NCI-H774 (cell line): ENCODE measurements at regions not wholly inside any gene's neighbourhood (a gene's known extent, or its start where the extent isn't known, plus 50 kb on each side); places are given as distances from the start of the nearest gene placed in this dataset.
"Not testable (repeated sequence)": the region's sequence is repeated elsewhere in the genome, so short reads cannot be mapped to it uniquely, and the experiment has no call there.

ENCODE experiments used
- DNase-seq: peaks from one replicate; lab custom pipeline; 2025; lab: John Stamatoyannopoulos, UW

DNA sequence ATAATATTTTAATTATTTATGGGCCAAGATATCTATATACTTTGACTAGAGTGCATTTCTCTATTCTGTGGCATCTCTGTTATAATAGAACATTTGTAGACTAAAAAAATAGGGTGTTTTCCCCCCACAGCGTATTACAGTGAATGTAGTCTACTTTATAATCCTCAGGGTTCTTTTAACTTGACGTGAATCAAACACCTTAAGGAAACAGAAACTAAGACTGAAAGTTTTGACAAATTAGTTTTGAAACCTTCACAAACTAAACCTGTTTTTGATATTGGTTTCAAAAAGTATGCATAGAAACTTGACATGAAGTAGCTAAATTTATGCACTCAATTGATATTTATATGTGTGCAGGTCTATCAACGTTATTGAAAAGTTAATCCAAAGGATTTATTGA, 1963.1 kb upstream of the TENM3 start:
- no peak for DNase-seq

DNA sequence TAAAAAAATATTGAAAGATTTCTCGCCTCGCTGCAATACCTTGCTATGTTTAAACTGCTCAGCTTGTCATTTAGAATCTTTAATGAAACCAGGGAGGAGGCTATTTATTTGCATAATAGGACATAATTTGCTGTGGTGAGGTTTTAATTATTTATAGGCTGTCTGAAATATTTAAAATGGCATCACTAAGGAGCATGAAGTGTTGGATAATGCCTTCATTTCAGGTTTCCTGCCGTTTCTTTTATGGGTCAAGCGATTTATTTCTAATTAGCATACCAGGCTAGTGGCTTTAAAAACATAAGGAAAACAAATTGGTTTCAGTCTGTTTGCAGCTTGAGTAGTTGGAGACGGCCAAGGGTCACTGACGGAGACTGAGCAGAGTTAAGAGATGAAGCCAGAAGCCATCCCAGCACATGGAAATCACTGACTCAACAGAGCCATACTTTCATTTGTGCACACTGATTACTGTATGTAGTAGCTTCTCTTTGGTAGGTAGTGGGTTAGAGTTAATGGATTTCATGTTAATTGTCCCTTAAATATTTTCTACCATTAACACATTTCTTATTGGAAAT, 1962.4 kb upstream of the TENM3 start:
- DNase-seq, result no peak

DNA sequence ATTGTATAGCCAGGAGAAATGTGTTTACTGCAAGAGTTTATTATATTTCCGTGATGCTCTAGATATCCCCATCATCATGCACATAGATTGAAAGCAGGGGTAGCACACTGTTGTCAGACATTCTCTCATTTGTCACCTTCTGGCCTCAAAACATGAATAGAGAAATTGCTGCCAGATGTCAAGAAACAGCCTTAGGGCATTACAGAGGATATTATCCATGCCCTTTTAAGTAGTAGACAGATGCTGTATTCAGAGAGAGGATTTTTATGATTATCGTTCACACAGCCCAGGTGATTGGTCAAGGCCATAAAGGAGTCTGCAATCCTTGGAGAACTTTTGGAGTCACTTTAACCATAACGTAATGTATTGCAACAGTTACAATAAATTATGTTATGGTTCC, 1961.5 kb upstream of the TENM3 start:
- no peak for DNase-seq

DNA sequence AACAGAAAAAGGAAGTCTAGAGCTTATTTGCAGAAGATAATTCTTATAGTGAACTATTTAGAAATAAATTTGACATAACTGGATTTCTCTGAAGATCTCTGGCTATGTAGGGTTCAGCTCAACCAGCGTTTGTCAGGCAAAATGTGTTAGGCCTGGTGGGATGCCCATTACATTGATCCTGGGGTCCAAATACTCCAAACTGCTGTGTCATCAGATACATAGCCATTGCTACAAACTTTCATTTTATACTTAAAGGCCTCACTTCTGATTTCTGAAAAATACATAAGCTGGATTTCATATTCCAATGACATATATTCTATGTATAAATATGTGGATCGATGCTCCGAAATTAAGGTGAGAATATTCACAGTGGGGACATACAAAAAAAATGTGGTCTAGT, 1958.9 kb upstream of the TENM3 start:
- DNase-seq, result no peak

DNA sequence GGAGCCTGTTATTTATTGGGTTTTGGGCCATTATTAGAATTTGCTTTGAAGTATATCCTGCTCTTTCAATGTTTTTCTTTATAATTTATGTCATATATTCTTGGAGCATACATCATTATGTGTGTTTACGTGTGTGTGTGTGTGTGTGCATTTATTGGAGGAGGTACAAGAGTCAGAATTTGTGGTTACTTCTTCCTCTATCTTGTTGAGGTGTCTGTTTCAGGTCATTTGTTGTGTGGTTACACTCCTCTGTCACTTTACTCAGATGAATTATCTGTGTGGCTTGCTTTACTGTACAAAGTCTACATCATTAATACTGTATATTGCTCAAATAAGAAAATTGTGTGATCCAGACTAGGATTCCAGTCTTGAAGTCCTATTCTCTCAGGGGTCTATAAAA, 1957.4 kb upstream of the TENM3 start:
- DNase-seq, result no peak

DNA sequence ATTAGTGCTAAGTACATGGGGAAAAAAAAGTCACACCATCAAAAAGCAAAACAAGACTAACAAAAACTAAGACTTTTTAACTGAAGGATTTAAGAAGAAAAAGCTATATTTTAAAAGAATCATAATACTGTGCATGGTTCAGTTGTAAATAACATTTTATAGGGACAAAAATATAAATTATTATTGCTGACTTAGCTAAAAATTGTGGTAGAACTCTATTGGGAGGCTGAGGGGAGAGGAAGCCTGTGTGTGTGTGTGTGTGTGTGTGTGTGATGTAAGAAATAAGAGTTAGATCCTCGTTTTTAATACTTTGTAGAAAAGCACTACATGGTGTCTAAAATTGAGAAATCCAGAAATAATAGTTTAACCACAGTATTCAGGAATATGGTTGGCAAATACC, 1950.9 kb upstream of the TENM3 start:
- no peak for DNase-seq

DNA sequence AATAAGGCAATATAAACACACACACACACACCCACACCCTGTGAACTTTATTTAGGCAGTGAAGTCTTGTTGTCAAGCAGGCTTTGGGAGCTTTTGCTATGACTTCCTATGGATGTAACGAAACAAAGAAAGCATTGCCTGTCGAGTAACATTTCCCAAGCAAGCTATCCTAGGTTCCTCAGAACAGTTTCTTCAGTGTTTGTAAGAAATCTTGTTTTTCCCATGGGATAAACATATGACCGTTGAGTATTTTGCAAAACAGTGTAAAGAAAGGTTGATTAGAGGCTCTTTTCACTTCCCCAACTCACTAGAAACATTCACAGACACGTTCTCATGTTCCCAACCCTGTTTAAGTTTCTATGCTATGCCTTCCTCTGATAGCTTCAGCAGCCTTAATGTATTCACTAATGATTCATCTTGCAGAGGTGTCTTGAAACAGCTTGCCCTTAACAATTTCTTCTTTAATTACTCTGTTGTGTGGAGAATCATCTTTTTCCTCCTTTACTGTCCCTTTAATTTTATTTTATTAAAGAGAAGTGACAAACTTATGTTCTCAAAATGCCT, 1947.1 kb upstream of the TENM3 start:
- DNase-seq, result no peak

DNA sequence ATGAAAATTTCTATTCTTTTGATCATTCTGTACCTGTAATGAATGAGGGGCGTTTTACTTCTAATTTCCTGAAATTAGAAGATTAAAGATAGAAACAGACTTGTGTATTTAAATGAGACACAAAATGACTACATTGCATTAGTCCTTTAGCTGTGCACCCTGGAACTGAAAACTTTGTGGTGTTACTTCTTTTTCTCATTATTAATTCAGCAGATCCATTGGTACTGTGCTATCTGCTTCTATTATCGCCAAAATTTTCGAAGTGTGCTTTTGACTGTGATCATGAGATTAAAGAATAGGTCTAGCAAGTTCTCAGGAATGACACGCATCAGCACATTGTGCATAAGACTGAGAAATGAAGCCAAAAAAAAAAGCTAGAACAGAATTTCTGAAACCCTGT, 1938.9 kb upstream of the TENM3 start:
- no peak for DNase-seq

DNA sequence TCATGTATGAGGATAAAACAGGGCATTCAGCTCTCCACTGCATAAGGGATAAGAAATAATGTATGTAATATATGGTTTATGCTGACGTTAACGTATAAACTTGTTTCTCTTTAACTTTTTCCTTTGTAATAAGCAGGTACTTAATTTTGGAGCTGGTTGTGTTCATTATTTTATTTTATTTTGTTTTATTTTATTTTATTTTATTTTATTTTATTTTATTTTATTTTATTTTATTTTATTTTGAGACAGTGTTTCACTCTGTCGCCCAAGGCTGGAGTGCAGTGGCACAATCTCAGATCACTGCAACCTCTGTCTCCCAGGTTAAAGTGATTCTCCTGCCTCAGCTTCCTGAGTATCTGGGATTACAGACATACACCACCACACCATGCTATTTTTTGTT, 1932.6 kb upstream of the TENM3 start:
- no peak for DNase-seq

DNA sequence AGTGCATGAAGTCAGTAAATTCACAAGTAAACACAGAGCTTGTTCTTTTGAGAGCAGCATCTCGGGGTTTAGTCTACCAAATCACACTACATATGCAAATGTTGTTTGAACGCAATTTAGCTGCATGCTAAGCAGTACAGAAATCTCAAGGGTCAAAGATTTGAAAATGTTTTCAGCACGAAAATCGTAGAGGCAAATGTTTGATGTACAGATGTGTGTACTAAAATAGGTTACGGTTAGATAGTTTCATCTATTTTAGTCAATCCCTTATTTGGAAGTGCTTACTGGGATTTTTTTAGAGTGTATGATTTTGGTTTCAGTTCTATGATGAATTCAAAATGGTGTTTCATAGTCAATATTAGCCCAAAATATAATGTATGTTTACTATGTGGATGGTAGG, 1928.2 kb upstream of the TENM3 start:
- no peak for DNase-seq

DNA sequence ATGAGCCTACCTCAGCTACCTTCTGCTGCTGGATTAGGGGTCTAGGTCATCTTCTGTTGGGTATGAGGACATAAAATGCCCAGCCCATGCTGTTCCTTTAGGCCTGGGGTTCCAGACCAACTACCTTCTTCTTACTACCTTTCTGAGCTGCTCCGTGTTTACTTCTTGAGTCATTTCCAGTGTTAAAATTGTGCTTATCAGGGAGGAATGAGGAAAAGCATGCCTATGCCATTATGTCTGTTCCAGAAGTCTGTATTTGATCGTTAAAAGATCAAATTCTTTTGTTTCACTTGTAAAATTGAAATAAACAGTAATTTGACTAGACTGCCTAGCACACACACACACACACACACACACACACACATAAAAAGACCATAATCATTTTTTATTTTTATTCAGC, 1912.7 kb upstream of the TENM3 start:
- no peak for DNase-seq

DNA sequence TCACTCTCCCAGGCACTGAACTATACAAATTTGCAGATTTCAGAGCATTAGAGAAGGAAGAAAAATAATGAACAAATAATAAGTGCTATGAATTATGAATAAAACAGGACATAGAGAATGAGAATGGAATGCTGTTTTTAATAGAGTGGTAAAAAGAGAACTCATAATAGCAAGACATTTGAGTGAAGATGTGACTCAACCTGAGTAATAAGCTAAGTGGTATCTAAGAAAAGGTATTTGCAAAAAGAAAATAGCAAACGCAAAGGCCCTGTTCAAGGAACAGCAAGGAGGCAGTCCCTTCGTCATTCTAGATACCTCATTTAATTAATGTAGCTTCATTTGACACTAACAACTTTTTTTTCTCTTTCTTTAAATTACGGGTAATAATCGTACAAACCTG, 1910.0 kb upstream of the TENM3 start:
- DNase-seq, result no peak

DNA sequence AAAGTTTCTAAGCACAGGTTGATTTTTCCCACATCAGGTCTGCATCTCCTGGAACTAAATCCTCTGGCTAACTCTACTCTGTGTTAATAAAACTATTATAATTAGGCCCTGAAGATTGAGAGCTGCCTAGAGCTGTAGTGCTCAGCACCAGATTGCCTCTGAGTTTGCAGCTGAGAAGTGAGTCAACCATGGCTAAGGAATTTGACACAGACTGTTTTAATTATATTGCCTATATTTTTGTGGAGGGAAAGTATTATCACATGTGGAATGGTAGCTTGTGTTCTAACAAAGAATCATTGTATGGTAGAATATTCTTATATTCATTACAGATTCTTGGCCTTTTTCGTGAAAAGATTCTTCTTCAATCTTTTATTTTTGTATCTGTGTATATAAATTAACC, 1907.6 kb upstream of the TENM3 start:
- DNase-seq, result no peak

DNA sequence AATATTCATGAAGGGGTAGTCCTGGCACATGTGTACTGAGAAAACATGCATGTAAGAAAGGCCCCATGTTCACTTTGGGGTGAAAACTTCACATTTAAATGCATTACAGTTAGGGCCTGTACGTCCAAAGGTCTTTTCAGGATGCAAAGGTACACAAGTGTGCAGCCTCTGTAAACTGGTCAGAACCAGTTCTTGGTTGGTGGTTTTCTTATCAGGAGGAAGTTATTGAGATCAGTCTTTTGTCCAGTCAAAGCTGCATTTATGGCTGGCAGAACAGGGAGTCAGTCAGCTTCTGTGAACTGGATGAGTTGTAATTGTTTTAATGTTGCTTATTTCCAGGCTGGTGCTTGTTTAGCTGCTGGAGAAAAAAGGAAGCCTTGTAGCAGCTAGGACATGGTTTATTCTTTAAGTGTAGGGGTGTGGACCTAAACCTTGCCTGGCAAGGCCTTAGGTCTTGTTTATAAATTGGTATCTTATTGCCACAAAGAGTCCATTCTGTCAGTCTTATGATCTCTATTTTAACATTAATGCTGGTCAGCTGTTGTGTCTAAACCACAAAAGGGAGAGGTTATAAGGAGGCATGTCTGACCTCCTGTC, 1906.6 kb upstream of the TENM3 start:
- no peak for DNase-seq

DNA sequence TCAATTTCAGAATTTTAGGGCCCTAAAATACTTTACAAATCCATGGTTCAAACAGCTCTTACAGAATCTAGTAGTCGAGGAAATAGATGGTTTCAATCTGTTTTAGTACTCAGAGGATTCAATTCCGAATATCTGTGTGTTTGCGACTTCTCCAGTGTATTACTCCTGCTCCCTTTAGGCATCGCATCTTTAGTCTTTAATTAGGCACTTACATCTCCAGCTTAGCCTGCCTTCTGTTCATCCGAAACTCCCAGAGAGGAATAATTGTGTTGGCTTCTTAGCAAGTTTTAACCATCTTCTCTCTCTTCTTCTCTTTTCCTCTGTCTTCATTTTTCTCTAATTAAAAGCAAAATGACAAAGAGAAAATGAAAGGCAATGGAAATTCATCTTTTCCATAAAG, 1901.3 kb upstream of the TENM3 start:
- DNase-seq, result no peak

DNA sequence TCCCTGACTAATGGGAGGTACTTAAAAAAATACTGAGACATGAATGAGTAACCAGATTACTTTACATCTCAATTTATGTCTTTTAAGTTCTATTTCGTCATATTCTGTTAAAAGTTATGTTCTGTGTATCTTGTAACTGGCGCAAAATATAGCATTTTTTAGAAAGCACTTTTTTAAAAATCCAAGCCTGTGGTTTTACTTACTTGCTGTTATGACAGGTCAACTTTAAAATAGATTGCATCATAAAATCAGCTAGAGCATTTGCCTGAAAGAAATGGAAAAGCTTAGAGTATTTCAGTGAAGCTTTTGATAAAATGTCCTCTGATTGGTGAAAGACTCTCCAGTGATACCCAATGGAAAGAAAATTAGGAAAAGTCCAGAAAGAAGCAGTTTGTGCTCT, 1892.3 kb upstream of the TENM3 start:
- DNase-seq, result no peak

DNA sequence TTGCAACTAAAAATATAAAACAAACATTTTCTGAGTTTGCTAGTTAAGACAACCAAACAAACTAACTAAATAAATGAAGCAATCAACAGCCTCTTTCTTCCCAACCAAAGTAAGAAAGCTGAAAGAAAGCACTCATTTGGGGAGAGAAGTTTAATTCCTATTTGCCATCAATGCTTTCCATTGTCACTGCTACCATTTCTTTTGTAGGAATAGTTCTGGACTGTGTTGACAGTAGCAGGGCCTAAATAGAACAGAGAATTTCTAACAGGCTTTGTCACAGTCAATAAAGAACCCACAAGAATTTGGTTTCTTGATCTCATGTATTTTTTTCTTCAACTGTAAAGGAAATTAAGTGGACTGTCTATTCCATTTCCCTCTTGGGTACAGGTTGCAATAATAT, 1886.4 kb upstream of the TENM3 start:
- DNase-seq, result no peak

DNA sequence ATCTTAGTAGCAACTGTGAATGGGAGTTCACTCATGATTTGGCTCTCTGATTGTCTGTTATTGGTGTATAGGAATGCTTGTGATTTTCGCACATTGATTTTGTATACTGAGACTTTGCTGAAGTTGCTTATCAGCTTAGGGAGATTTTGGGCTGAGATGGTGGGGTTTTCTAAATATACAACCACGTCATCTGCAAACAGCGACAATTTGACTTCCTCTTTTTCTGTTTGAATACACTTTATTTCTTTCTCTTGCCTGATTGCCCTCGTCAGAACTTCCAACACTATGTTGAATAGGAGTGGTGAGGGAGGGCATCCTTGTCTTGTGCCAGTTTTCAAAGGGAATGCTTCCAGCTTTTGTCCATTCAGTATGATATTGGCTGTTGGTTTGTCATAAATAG, 1883.1 kb upstream of the TENM3 start:
- DNase-seq, result not testable (repeated sequence)

DNA sequence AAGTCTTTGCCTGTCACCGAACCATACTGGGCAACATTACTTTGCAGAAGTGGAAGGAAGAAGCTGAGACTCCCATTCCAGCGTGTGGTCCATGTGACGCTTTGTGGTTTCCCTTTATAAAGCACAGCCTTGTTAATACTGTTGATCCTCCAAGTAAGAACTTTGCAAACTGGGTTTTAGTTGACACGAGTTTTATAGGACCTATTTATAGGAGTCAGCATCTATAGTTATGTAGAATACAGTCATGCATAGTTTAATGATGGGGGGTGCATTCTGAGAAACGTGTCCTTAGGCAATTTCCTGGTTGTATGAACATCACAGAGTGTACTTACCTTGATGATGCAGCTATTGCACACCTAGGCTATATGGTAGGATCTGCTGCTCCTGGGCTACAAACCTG, 1879.4 kb upstream of the TENM3 start:
- DNase-seq, result no peak

DNA sequence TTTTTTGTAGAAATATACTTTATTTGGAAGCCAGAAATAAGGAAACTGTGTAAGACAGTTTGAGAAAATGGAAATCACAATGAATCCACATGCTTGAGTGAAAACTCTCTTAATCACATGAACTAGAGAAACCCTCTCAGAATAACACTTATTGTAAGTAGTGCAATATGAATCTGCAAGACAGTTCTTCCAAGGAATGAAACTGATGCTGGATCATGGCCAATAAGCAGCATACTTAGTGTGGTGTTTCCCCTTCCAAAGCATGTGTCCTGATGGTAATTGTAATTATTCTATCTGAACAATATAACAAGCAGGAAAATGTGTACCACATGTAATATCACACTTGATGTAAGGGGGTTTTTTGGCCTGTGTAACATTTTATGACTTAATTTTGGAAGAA, 1870.5 kb upstream of the TENM3 start:
- DNase-seq, result no peak

DNA sequence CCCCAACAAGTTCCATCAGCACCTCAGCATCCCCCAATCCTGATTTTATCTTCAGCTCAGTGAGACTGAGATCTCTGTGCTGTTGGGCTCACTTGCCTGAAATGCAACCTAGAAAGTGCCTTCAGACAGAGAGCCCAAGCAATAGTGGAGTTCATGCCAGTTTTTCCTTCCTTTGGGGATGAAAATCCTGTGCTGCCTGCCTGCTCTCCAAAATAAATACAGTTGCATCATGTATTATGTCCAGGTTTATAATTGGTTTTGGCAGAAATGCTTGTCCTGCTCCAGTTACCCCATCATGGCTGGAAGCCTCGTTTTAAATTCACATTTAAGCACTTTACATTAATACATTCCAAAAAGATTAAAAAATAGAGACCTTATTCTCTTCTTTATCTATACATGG, 1865.5 kb upstream of the TENM3 start:
- DNase-seq, result no peak

DNA sequence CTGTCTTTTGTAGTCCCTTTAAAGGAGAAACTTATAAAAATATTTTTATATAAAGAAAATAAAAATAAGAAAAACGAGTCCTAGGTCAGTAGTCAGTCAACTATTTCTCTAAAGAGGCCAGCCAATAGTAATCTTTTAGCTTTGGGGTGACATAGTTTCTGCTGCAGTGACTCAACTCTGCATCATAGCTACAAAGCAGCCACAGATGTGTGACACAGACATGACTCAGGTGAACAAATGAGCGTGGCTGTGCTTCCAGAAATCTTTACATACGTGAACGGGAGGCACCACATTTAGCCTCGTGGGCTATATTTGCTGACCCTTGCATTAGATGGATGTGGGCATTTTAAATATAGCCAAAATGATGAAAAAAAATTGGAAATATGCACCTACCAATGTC, 1862.5 kb upstream of the TENM3 start:
- no peak for DNase-seq

DNA sequence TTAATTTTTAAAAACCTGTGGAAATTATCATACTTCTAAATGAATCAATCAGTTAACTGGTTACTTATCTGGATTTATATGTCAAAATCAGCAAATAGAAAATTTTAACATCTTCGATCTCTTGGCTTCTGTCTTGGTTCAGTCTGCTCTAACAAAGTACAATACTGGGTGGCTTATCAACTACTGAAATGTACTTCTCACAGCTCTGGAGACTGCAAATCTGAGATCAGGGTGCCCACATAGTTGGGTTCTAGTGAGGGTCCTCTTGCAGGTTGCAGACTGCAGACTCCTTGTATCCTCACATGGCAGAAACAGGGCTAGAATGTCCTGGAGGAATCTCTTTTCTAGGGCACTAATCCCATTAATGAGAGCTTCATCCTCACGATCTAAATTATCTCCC, 1851.6 kb upstream of the TENM3 start:
- DNase-seq, result no peak

DNA sequence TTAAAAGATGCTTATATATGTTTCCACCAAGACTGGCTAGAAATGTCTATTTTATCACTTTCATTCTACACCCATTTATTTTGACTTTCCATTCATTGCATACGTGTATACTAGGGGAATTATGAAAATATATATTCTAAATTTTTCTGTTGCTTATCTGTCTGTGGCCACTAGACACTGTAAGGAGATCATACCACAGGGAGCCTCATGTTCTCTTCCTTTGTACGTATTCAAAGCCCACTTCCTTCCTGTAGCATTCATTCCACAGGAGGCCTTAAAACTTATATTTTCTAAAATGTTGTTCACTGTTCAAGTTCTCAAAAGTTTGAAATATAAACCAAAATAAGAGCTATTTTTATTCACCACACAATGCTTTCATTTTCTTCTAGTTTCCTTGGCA, 1848.9 kb upstream of the TENM3 start:
- DNase-seq, result no peak
